ENCODE measurements at regions not wholly inside any gene's neighbourhood (a gene's known extent, or its start where the extent isn't known, plus 50 kb on each side); places are given as distances from the start of the nearest gene placed in this dataset.

DNA sequence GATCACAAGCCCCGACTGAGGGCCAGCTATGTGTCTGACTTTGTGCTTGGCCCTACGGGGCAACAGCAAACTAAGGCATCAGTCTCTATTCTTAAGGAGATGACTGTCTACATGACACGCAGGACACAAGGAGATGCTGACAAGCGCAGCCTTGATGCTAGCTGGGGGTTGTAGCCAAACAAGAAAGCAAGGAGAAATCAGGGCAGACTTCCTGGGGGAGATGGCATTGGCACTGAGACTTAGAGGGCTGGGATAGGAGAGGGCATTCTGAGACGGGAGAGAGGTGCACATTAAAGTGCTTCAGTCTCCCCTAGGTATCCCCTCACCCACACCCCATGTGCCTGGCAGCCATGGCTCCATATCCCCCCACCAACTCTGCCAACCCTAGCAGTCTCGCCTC lies 210.8 kb upstream of the POU3F1 start:
- Histone ChIP-seq H3K9me3 (ENCODE audit: control insufficient read depth in 2 of 3, low read length in 3 of 3) (no peaks in the 10 kb centered on the region), H3K4me1 (ENCODE audit: control insufficient read depth in 2 of 2, insufficient read depth in 2 of 2, low read length in 2 of 2) (no peaks in the 10 kb centered on the region), H3K36me3 (ENCODE audit: control insufficient read depth in 2 of 3, insufficient read depth in 3 of 3, low read length in 3 of 3) (no peaks in the 10 kb centered on the region), H3K27ac (ENCODE audit: low read depth, low read length) (no peak overlapping the region), H3K4me3 (ENCODE audit: low read length) (no peak overlapping the region), H3K27me3 (ENCODE audit: control insufficient read depth in 2 of 2, insufficient read depth in 2 of 2, low read length in 2 of 2) (no peaks in the 10 kb centered on the region)
- Mint-ChIP-seq H3K27me3 (peaks cover 6 to 44% (median 21%) of the 10 kb centered on the region in 5 donors), H3K27ac (no peak overlapping the region), H3K36me3 (no peaks in the 10 kb centered on the region), H3K4me1 (peaks cover 0 to 4% (median 0%) of the 10 kb centered on the region in 7 donors), H3K4me3 (no peak overlapping the region), H3K9me3 (peaks cover 0 to 7% (median 0%) of the 10 kb centered on the region in 11 donors)
- intact Hi-C loops (cut with micrococcal nuclease): no loop called here
- DNase-seq (no peak), ATAC-seq (no peak)
- ChIA-PET CTCF (no interaction called here), POLR2A (no interaction called here)

DNA sequence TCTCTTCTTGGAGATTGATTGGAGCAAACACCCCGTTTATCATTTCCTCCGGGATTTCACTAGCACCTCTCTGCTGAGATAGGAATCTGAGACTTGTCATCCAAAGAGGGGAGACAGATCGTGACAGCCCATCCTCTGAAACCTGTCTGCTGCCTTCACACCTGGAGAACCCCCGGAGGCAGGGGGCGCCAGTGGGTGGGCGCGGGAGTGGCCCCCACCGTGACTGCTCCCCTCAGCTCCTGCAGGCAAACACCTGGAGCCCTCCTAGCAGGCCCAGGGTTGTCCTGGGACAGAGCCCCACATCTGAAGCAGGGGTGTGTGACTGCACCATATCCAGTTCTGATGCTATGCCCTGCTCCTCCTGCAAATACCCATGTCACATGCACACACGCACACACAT lies 209.5 kb upstream of the POU3F1 start:
- H3K27ac ChIP-seq (ENCODE audit: low read depth, low read length): no peak overlapping the region
- Mint-ChIP-seq H3K27me3 (peaks cover 6 to 40% (median 16%) of the 10 kb centered on the region in 5 donors), H3K4me1 (peaks cover 0 to 4% (median 0%) of the 10 kb centered on the region in 7 donors), H3K4me3 (no peak overlapping the region), H3K36me3 (no peaks in the 10 kb centered on the region), H3K9me3 (peaks cover 0 to 7% (median 0%) of the 10 kb centered on the region in 11 donors), H3K27ac (no peak overlapping the region)
- no peaks in the 10 kb centered on the region for H3K27me3 ChIP-seq (ENCODE audit: control insufficient read depth in 2 of 2, insufficient read depth in 2 of 2, low read length in 2 of 2)
- H3K36me3 ChIP-seq (ENCODE audit: control insufficient read depth in 2 of 3, insufficient read depth in 3 of 3, low read length in 3 of 3): no peaks in the 10 kb centered on the region
- ATAC-seq (no peak), DNase-seq (no peak)
- intact Hi-C loops (cut with micrococcal nuclease): no loop called here
- H3K9me3 ChIP-seq (ENCODE audit: control insufficient read depth in 2 of 3, low read length in 3 of 3): no peaks in the 10 kb centered on the region
- H3K4me1 ChIP-seq (ENCODE audit: control insufficient read depth in 2 of 2, insufficient read depth in 2 of 2, low read length in 2 of 2): no peaks in the 10 kb centered on the region
- no peak overlapping the region for H3K4me3 ChIP-seq (ENCODE audit: low read length)
- ChIA-PET POLR2A (no interaction called here), CTCF (no interaction called here)

DNA sequence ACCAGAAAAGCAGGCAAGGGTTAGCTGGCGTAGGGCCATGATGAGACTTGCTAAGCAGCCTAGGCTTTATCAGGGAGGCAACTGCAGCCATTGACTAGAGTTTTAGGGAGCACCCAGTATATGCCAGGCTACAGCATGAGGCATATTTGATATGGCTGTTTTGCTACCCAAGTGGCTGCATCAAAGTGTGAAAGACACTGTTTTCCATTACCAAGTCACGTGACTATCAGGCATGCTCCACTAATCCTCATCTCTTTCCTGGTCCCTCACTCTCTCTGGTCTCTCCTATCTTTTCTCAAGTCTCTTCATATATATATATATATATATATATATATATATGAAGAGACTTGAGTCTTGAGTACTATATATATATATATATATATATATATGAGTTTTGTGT lies 206.7 kb upstream of the POU3F1 start:
- Histone ChIP-seq H3K4me1 (ENCODE audit: control insufficient read depth in 2 of 2, insufficient read depth in 2 of 2, low read length in 2 of 2) (no peaks in the 10 kb centered on the region), H3K36me3 (ENCODE audit: control insufficient read depth in 2 of 3, insufficient read depth in 3 of 3, low read length in 3 of 3) (no peaks in the 10 kb centered on the region), H3K4me3 (ENCODE audit: low read length) (no peak overlapping the region), H3K9me3 (ENCODE audit: control insufficient read depth in 2 of 3, low read length in 3 of 3) (no peaks in the 10 kb centered on the region), H3K27me3 (ENCODE audit: control insufficient read depth in 2 of 2, insufficient read depth in 2 of 2, low read length in 2 of 2) (no peaks in the 10 kb centered on the region), H3K27ac (ENCODE audit: low read depth, low read length) (no peak overlapping the region)
- H3K27ac Mint-ChIP-seq: no peak overlapping the region
- peaks cover 0 to 5% (median 0%) of the 10 kb centered on the region in 11 donors for H3K9me3 Mint-ChIP-seq
- no peak overlapping the region for H3K4me3 Mint-ChIP-seq
- intact Hi-C loops (cut with micrococcal nuclease): no loop called here
- no peak for ATAC-seq
- POLR2A ChIA-PET: no interaction called here
- H3K36me3 Mint-ChIP-seq: no peaks in the 10 kb centered on the region
- H3K4me1 Mint-ChIP-seq: peaks cover 0 to 4% (median 0%) of the 10 kb centered on the region in 7 donors
- no peak for DNase-seq
- CTCF ChIA-PET: no interaction called here
- H3K27me3 Mint-ChIP-seq: peaks cover 4 to 54% (median 29%) of the 10 kb centered on the region in 5 donors

DNA sequence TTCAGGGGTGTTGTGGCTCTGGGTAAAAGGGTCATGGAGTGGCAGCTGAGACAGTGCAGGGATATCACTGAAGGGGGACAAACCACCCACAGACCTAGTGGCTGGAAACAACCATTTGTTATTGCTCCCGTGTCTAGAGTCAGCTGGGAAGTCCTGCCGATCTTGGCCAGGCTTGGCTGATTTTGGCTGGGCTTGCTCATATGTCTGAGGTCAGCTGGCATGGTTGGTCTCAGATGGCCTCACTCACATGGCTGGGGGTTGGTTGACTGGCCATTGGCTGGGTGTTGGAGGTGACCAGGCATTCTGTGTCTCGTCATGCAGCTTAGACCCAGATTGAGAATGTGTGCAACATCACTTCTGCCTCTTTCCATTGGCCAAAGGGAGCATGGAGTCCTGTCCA lies 203.8 kb upstream of the POU3F1 start:
- H3K36me3 Mint-ChIP-seq: no peaks in the 10 kb centered on the region
- H3K9me3 ChIP-seq (ENCODE audit: control insufficient read depth in 2 of 3, low read length in 3 of 3): no peaks in the 10 kb centered on the region
- no peaks in the 10 kb centered on the region for H3K36me3 ChIP-seq (ENCODE audit: control insufficient read depth in 2 of 3, insufficient read depth in 3 of 3, low read length in 3 of 3)
- POLR2A ChIA-PET: no interaction called here
- CTCF ChIA-PET: no interaction called here
- H3K4me3 ChIP-seq (ENCODE audit: low read length): no peak overlapping the region
- H3K4me1 Mint-ChIP-seq: peaks cover 0 to 4% (median 0%) of the 10 kb centered on the region in 7 donors
- DNase-seq (no peak), ATAC-seq (no peak)
- H3K27ac ChIP-seq (ENCODE audit: low read depth, low read length): no peak overlapping the region
- H3K4me1 ChIP-seq (ENCODE audit: control insufficient read depth in 2 of 2, insufficient read depth in 2 of 2, low read length in 2 of 2): no peaks in the 10 kb centered on the region
- H3K27me3 Mint-ChIP-seq: peaks cover 4 to 53% (median 29%) of the 10 kb centered on the region in 5 donors
- no peak overlapping the region for H3K27ac Mint-ChIP-seq
- H3K9me3 Mint-ChIP-seq: peaks cover 0 to 5% (median 0%) of the 10 kb centered on the region in 11 donors
- H3K4me3 Mint-ChIP-seq: no peak overlapping the region
- intact Hi-C loops (cut with micrococcal nuclease): no loop called here
- no peaks in the 10 kb centered on the region for H3K27me3 ChIP-seq (ENCODE audit: control insufficient read depth in 2 of 2, insufficient read depth in 2 of 2, low read length in 2 of 2)

DNA sequence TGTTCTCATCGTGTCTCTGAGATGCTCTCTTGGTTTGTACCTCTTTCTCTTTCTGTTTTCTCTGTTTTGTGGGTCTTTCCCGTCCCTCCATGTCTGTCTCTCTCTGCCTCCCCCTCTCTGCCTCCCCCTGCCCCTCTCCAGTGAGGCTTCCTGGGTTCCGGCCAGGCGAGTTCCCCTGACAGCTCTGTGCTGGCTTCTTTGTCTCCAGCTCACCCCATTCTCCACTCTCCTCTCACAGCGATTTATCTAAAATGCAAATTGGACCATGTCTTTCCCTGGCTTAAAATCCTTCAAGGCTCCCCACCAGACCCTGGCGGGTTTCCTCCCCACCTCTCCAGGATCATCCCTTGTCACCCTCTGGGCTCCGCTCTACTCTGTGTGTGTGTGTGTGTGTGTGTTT lies 202.4 kb upstream of the POU3F1 start:
- POLR2A ChIA-PET: no interaction called here
- no peak overlapping the region for H3K4me3 Mint-ChIP-seq
- intact Hi-C loops (cut with micrococcal nuclease): no loop called here
- ATAC-seq (no peak), DNase-seq (no peak)
- Histone ChIP-seq H3K27me3 (ENCODE audit: control insufficient read depth in 2 of 2, insufficient read depth in 2 of 2, low read length in 2 of 2) (no peaks in the 10 kb centered on the region), H3K4me1 (ENCODE audit: control insufficient read depth in 2 of 2, insufficient read depth in 2 of 2, low read length in 2 of 2) (no peaks in the 10 kb centered on the region), H3K9me3 (ENCODE audit: control insufficient read depth in 2 of 3, low read length in 3 of 3) (no peaks in the 10 kb centered on the region), H3K27ac (ENCODE audit: low read depth, low read length) (no peak overlapping the region), H3K4me3 (ENCODE audit: low read length) (no peak overlapping the region), H3K36me3 (ENCODE audit: control insufficient read depth in 2 of 3, insufficient read depth in 3 of 3, low read length in 3 of 3) (no peaks in the 10 kb centered on the region)
- peaks cover 0 to 3% (median 0%) of the 10 kb centered on the region in 11 donors for H3K9me3 Mint-ChIP-seq
- no peaks in the 10 kb centered on the region for H3K36me3 Mint-ChIP-seq
- peaks cover 4 to 41% (median 29%) of the 10 kb centered on the region in 5 donors for H3K27me3 Mint-ChIP-seq
- H3K4me1 Mint-ChIP-seq: peaks cover 0 to 4% (median 0%) of the 10 kb centered on the region in 7 donors
- CTCF ChIA-PET: no interaction called here
- no peak overlapping the region for H3K27ac Mint-ChIP-seq

DNA sequence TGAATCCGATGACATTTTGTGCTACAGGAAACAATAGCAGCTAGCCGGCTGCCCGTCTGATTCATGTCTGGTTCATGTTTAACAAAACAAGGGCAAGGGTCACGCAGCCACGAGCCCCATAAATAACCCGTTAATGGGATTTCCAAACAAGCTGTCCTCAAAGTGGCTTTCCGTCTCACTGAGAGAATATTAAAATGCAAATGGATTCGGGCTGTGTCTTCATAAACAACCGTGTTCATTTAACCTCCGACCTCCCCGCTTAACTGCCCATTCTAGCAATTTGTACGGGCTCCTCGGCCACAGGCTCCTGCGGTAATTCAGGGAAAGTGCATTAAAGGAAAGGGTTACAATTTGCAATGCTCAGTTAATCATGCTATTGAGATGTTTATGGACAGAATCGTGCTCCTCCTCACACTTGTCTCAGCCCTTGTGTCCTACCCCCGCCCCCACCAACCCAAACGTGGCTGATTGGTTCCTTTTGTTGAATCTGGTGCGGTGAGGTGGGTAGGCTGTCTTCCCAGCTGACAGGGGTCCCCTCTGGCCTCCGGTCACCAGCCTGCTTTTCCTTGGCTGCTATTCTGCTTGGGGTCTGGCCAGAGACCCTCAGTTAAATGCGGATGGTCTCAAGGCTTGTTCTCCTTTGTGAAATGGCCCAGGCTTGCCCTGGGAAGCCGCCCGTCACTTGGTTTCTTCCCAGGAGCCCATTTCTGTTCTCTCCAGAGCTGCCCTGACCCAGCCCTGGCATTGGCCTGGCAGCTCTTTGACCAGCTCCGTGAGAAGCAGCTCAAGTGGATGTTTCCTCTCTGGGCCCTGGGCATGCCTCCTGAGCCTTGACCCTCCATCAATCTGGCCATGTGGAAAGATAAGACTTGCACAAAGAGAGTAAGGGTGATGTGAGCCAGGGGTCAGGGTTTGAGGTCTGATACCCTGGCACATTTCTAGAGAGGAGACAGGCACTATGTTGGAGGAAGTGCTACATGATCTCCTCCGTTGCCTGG lies 200.7 kb upstream of the POU3F1 start:
- POLR2A ChIA-PET: no interaction called here
- intact Hi-C loops (cut with micrococcal nuclease): no loop called here

More for the DNA sequence above, 200.7 kb upstream of the POU3F1 start:
- H3K4me1 Mint-ChIP-seq: peaks cover 0 to 5% (median 0%) of the 10 kb centered on the region in 7 donors
- CTCF ChIA-PET: no interaction called here
- Histone ChIP-seq H3K36me3 (ENCODE audit: control insufficient read depth in 2 of 3, insufficient read depth in 3 of 3, low read length in 3 of 3) (no peaks in the 10 kb centered on the region), H3K4me3 (ENCODE audit: low read length) (no peak overlapping the region), H3K4me1 (ENCODE audit: control insufficient read depth in 2 of 2, insufficient read depth in 2 of 2, low read length in 2 of 2) (no peaks in the 10 kb centered on the region), H3K9me3 (ENCODE audit: control insufficient read depth in 2 of 3, low read length in 3 of 3) (no peaks in the 10 kb centered on the region), H3K27me3 (ENCODE audit: control insufficient read depth in 2 of 2, insufficient read depth in 2 of 2, low read length in 2 of 2) (no peaks in the 10 kb centered on the region), H3K27ac (ENCODE audit: low read depth, low read length) (no peak overlapping the region)
- H3K9me3 Mint-ChIP-seq: no peaks in the 10 kb centered on the region
- no peak for DNase-seq
- H3K27me3 Mint-ChIP-seq: peaks cover 4 to 33% (median 24%) of the 10 kb centered on the region in 5 donors
- H3K27ac Mint-ChIP-seq: no peak overlapping the region
- H3K36me3 Mint-ChIP-seq: no peaks in the 10 kb centered on the region
- no peak overlapping the region for H3K4me3 Mint-ChIP-seq
- ATAC-seq: no peak
